Stomach (tissue), 8 donors: ENCODE measurements at regions not wholly inside any gene's neighbourhood (a gene's known extent, or its start where the extent isn't known, plus 50 kb on each side); places are given as distances from the start of the nearest gene placed in this dataset.

ENCODE experiments used
- DNase-seq, 2 donors: peaks; one replicate each; pipeline versions ENCODE4 v3.0.0 to v3.0.0-alpha.2; 2013 to 2019
- H3K27ac ChIP-seq, 5 donors: fragments of 200-600 bp in 4 of 5; sonication (generic) in 4 of 5; one replicate each; pipeline ENCODE4 v1.5.1; 2013 to 2019; ENCODE audit warnings: mild to moderate bottlenecking in 1 of 5, moderate library complexity in 1 of 5
- H3K27me3 ChIP-seq, 3 donors: fragments of 200-600 bp; sonication (generic); one replicate each; pipeline ENCODE4 v1.5.1; 2017 to 2019; ENCODE audit warnings: mixed run types in 1 of 3
- H3K36me3 ChIP-seq, 4 donors: fragments of 200-600 bp; sonication (generic); 1 replicate in 3 of 4; 2 replicates in 1 of 4; pipeline ENCODE4 v1.5.1; 2016 to 2019
- H3K4me1 ChIP-seq, 4 donors: fragments of 200-600 bp; sonication (generic); one replicate each; pipeline ENCODE4 v1.5.1; 2016 to 2019
- H3K4me3 ChIP-seq, 4 donors: fragments of 200-600 bp; sonication (generic) in 3 of 4; one replicate each; pipeline ENCODE4 v1.5.1; 2016 to 2019; ENCODE audit warnings: mild to moderate bottlenecking in 1 of 4
- H3K9me3 ChIP-seq, 4 donors: fragments of 200-600 bp; sonication (generic); one replicate each; pipeline ENCODE4 v1.5.1; 2016 to 2019
- EP300 ChIP-seq: sonication (generic); formaldehyde crosslinking; IDR thresholded peaks from one replicate; pipeline ENCODE4 v1.6.1; 2017; ENCODE audit warnings: antibody characterized with exemption
- POLR2A ChIP-seq, 4 donors: fragments of 450-650 bp; IDR thresholded peaks; one replicate each; pipeline ENCODE4 v1.6.1; 2016; ENCODE audit warnings: antibody characterized with exemption in 4 of 4, control low read depth in 2 of 4, mild to moderate bottlenecking in 1 of 4, moderate library complexity in 1 of 4
- POLR2AphosphoS5 ChIP-seq, 3 donors: sonication (generic); formaldehyde crosslinking; IDR thresholded peaks; one replicate each; pipeline ENCODE4 v1.6.1; 2016; ENCODE audit warnings: antibody characterized with exemption in 3 of 3
- whole genome bisulfite sequencing, 5 donors: extraction: QIAGEN DNeasy Blood & Tissue Kit in 3 of 5; methylation state at CpG; one replicate each; pipeline versions ENCODE4 v1.1.5 to v1.1.7; 2013 to 2018; 5-methylcytosine and 5-hydroxymethylcytosine counted together
- intact Hi-C: fragments of 100-400 bp; cut with DNase I; formaldehyde crosslinking; loops from one replicate; pipeline ENCODE4 v1.15.1; 2023; ENCODE audit warnings: low total_unique reads
- TF ChIP-seq, protein P1 (sequence below), 7 experiments: fragments of 450-650 bp in 4 of 7; fragments of 200-600 bp in 3 of 7; sonication (generic) in 3 of 7; IDR thresholded peaks; one replicate each; pipeline ENCODE4 v1.5.1; 2016 to 2019; ENCODE audit warnings: antibody characterized with exemption in 7 of 7, control low read depth in 2 of 7, mild to moderate bottlenecking in 1 of 7
- donor health status: healthy with polysubstance abuse.
- donor health status: Bipolar disorder and iron deficiency.
- donor health status: healthy.

- Histone ChIP-seq H3K9me3 (no peaks in the 10 kb centered on the region), H3K36me3 (no peaks in the 10 kb centered on the region), H3K27me3 (no peaks in the 10 kb centered on the region), H3K27ac (no peak overlapping the region), H3K4me1 (no peaks in the 10 kb centered on the region), H3K4me3 (no peak overlapping the region)
- TF ChIP-seq EP300: no peak
- TF ChIP-seq, protein P1, sequence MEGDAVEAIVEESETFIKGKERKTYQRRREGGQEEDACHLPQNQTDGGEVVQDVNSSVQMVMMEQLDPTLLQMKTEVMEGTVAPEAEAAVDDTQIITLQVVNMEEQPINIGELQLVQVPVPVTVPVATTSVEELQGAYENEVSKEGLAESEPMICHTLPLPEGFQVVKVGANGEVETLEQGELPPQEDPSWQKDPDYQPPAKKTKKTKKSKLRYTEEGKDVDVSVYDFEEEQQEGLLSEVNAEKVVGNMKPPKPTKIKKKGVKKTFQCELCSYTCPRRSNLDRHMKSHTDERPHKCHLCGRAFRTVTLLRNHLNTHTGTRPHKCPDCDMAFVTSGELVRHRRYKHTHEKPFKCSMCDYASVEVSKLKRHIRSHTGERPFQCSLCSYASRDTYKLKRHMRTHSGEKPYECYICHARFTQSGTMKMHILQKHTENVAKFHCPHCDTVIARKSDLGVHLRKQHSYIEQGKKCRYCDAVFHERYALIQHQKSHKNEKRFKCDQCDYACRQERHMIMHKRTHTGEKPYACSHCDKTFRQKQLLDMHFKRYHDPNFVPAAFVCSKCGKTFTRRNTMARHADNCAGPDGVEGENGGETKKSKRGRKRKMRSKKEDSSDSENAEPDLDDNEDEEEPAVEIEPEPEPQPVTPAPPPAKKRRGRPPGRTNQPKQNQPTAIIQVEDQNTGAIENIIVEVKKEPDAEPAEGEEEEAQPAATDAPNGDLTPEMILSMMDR (IDR thresholded peaks at IDR 0.05): no peak
- no peak for TF ChIP-seq POLR2AphosphoS5 (IDR thresholded peaks at IDR 0.05)
- no peak for TF ChIP-seq POLR2A (IDR thresholded peaks at IDR 0.05)
- intact Hi-C loops: no loop called here
- DNase-seq: no peak
Observed at GRCh38 chr10:52918714-52919305, 146.2 kb upstream of the MBL2 start.

- no peak for DNase-seq
- WGBS, 5 donors: 68 to 95% (median 93%) methylated on average over 1 of the region's 1 CpG
Observed at GRCh38 chr10:52915391-52915790, 142.8 kb upstream of the MBL2 start.

GRCh38 chr10:52911163-52911562 lies 138.6 kb upstream of the MBL2 start:
- Histone ChIP-seq H3K27ac (no peak overlapping the region), H3K36me3 (no peaks in the 10 kb centered on the region), H3K4me1 (no peaks in the 10 kb centered on the region), H3K4me3 (no peak overlapping the region), H3K9me3 (no peaks in the 10 kb centered on the region), H3K27me3 (no peaks in the 10 kb centered on the region)
- no peak for DNase-seq
- WGBS, 5 donors: 95 to 100% (median 97%) methylated on average over 1 of the region's 1 CpG
- TF ChIP-seq, protein P1 (IDR thresholded peaks at IDR 0.05): no peak
- TF ChIP-seq EP300 (no peak), POLR2A (IDR thresholded peaks at IDR 0.05) (no peak), POLR2AphosphoS5 (IDR thresholded peaks at IDR 0.05) (no peak)
- intact Hi-C loops: no loop called here

More at GRCh38 chr10:52915391-52915790, 142.8 kb upstream of the MBL2 start:
- Histone ChIP-seq H3K4me3 (no peak overlapping the region), H3K36me3 (no peaks in the 10 kb centered on the region), H3K27ac (no peak overlapping the region), H3K9me3 (no peaks in the 10 kb centered on the region), H3K27me3 (no peaks in the 10 kb centered on the region), H3K4me1 (no peaks in the 10 kb centered on the region)
- TF ChIP-seq, protein P1 (IDR thresholded peaks at IDR 0.05): no peak
- TF ChIP-seq EP300 (no peak), POLR2AphosphoS5 (IDR thresholded peaks at IDR 0.05) (no peak), POLR2A (IDR thresholded peaks at IDR 0.05) (no peak)
- intact Hi-C loops: no loop called here

DNA sequence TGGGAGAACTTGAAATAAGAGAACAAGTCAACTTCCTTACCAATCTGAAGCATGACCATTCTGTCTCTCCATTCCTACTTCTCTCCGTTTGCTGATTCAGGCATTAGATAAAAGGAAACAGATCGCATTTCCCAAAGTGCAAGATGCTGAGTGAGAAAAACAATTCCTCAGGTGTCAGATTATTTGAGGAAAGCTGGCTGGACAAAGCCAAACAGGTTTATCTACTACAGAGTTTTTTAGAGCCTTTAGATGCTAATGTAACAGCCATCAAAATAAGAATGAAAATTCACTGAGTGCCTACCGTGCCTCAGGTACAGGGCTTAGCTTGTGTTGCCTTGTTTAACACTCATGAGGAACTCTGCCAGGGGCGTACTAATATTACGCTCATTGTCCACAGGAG lies 135.9 kb upstream of the MBL2 start:
- intact Hi-C loops: no loop called here
- H3K36me3 ChIP-seq: no peaks in the 10 kb centered on the region
- 58 to 69% (median 68%) methylated on average over 5 of the region's 5 CpGs for WGBS, 5 donors

More for the DNA sequence above, 135.9 kb upstream of the MBL2 start:
- Histone ChIP-seq H3K27ac (no peak overlapping the region), H3K27me3 (no peaks in the 10 kb centered on the region), H3K9me3 (no peaks in the 10 kb centered on the region), H3K4me1 (no peaks in the 10 kb centered on the region), H3K4me3 (no peak overlapping the region)
- TF ChIP-seq POLR2A (IDR thresholded peaks at IDR 0.05) (no peak), POLR2AphosphoS5 (IDR thresholded peaks at IDR 0.05) (no peak), EP300 (no peak)
- TF ChIP-seq, protein P1 (IDR thresholded peaks at IDR 0.05): no peak
- no peak for DNase-seq
